ENCODE measurements at regions not wholly inside any gene's neighbourhood (a gene's known extent, or its start where the extent isn't known, plus 50 kb on each side); places are given as distances from the start of the nearest gene placed in this dataset.

- Histone ChIP-seq H2BK15ac (ENCODE audit: low read length) (no peak overlapping the region), H3K14ac (ENCODE audit: insufficient read length) (no peak overlapping the region), H3K4me1 (replicated peaks in 1 of 4; ENCODE audit: control insufficient read depth in 3 of 4, insufficient read depth in 4 of 4, low read length in 3 of 4) (no peaks in the 10 kb centered on the region), H3K27ac (ENCODE audit: low read depth, low read length) (no peak overlapping the region), H3K27me3 (replicated peaks in 1 of 4; ENCODE audit: control insufficient read depth in 3 of 4, extremely low read depth in 1 of 4, insufficient read depth in 3 of 4, low read length in 3 of 4) (no peaks in the 10 kb centered on the region), H4K20me1 (replicated peaks in 1 of 2; ENCODE audit: control insufficient read depth in 1 of 2, insufficient read depth in 2 of 2, low read length in 2 of 2) (no peaks in the 10 kb centered on the region), H4K8ac (ENCODE audit: extremely low read depth, insufficient read depth, low read length) (no peak overlapping the region), H2BK12ac (ENCODE audit: low read depth, low read length) (no peak overlapping the region), H2BK120ac (replicated peaks; ENCODE audit: low read depth, low read length) (no peak overlapping the region), H4K91ac (replicated peaks; ENCODE audit: insufficient read length, low read length) (no peak overlapping the region), H3K79me1 (ENCODE audit: low read depth, low read length) (no peaks in the 10 kb centered on the region), H2BK20ac (ENCODE audit: low read length) (no peak overlapping the region), H2AK5ac (ENCODE audit: low read depth, low read length) (no peak overlapping the region), H3K23me2 (ENCODE audit: low read depth, low read length) (no peaks in the 10 kb centered on the region), H3K9ac (replicated peaks in 1 of 4; ENCODE audit: extremely low read depth in 1 of 4, low read depth in 3 of 4, low read length in 3 of 4) (no peak overlapping the region), H4K5ac (ENCODE audit: insufficient read length, low read depth, low read length) (no peak overlapping the region), H3K56ac (replicated peaks; ENCODE audit: insufficient read length, low read depth, low read length) (no peak overlapping the region), H3K4me3 (ENCODE audit: extremely low read depth in 1 of 4, insufficient read depth in 2 of 4, low read depth in 3 of 4, low read length in 4 of 4) (no peak overlapping the region), H3K36me3 (ENCODE audit: control insufficient read depth in 2 of 4, insufficient read depth in 4 of 4, low read length in 3 of 4) (no peaks in the 10 kb centered on the region), H3K4me2 (ENCODE audit: insufficient read depth in 1 of 2, low read depth in 2 of 2, low read length in 2 of 2) (no peak overlapping the region), H3K79me2 (ENCODE audit: control insufficient read depth in 1 of 2, insufficient read depth in 2 of 2, low read length in 2 of 2) (no peaks in the 10 kb centered on the region), H2BK5ac (ENCODE audit: low read depth, low read length) (no peak overlapping the region), H3K18ac (ENCODE audit: extremely low read depth, low read length) (no peak overlapping the region), H3K9me3 (ENCODE audit: insufficient read depth in 2 of 2, low read depth in 1 of 2, low read length in 1 of 2) (no peaks in the 10 kb centered on the region), H2AFZ (ENCODE audit: low read length) (no peak overlapping the region), H3K4ac (replicated peaks; ENCODE audit: insufficient read length, low read depth, low read length) (no peak overlapping the region), H3K23ac (ENCODE audit: insufficient read length) (no peak overlapping the region)
- FAIRE-seq: no peak
- POLR2A ChIA-PET (ENCODE audit: partially characterized antibody): no interaction called here
- WGBS, 2 experiments (ENCODE audit: extremely low coverage in 1 of 2, insufficient coverage in 1 of 2, insufficient read length in 1 of 2, insufficient replicate concordance in 2 of 2, low coverage in 1 of 2, low lambda C conversion rate in 2 of 2, missing lambda C conversion rate in 1 of 2): 82% methylated on average over 5 of the region's 5 CpGs; no CpG with 5 or more reads in 1 of the 2 experiments
- CTCF ChIA-PET (ENCODE audit: partially characterized antibody): interaction anchor here (0.6 kb wide), 1 partner anchor 1507 kb away, joined by 3 read pairs; no protein-coding TSS in a partner anchor
- no peak for DNase-seq (ENCODE audit: low read depth in 1 of 2, low spot score in 2 of 2)
- TF ChIP-seq TAF1 (IDR thresholded peaks at IDR 0.05; ENCODE audit: low read depth, low read length) (no peak), GTF2F1 (IDR thresholded peaks at IDR 0.05; ENCODE audit: borderline replicate concordance, low read depth, low read length) (no peak), BACH1 (IDR thresholded peaks at IDR 0.05; ENCODE audit: low read length) (no peak), CHD1 (IDR thresholded peaks at IDR 0.05; ENCODE audit: low read depth, low read length) (no peak), SIRT6 (IDR thresholded peaks at IDR 0.05; ENCODE audit: low read length) (no peak), E2F6 (IDR thresholded peaks at IDR 0.05) (no peak), SAP30 (IDR thresholded peaks at IDR 0.05; ENCODE audit: insufficient read depth, insufficient replicate concordance, low read length) (no peak), SRF (IDR thresholded peaks at IDR 0.05; ENCODE audit: low read depth, low read length) (no peak), CREB1 (IDR thresholded peaks at IDR 0.05) (no peak), KDM4A (IDR thresholded peaks at IDR 0.05; ENCODE audit: low read depth, low read length, severe bottlenecking) (no peak), POLR2A (IDR thresholded peaks at IDR 0.05; ENCODE audit: control extremely low read depth in 1 of 2, low read depth in 2 of 2, low read length in 2 of 2) (no peak), USF2 (IDR thresholded peaks at IDR 0.05; ENCODE audit: low read length) (no peak), HDAC2 (IDR thresholded peaks at IDR 0.05; ENCODE audit: borderline replicate concordance in 1 of 2, low read depth in 2 of 2, low read length in 2 of 2) (no peak), POLR2AphosphoS5 (IDR thresholded peaks at IDR 0.05; ENCODE audit: low read depth, low read length) (no peak), SP1 (IDR thresholded peaks at IDR 0.05; ENCODE audit: low read depth, low read length) (no peak)
These were observed 439.0 kb downstream of the SH2D4B start for GRCh38 chr10:80976658-80977057.
